ENCODE measurements at regions not wholly inside any gene's neighbourhood (a gene's known extent, or its start where the extent isn't known, plus 50 kb on each side); places are given as distances from the start of the nearest gene placed in this dataset.
A peak's percentile ranks its signal among the peaks of the same experiment; 100 is the strongest.

DNA sequence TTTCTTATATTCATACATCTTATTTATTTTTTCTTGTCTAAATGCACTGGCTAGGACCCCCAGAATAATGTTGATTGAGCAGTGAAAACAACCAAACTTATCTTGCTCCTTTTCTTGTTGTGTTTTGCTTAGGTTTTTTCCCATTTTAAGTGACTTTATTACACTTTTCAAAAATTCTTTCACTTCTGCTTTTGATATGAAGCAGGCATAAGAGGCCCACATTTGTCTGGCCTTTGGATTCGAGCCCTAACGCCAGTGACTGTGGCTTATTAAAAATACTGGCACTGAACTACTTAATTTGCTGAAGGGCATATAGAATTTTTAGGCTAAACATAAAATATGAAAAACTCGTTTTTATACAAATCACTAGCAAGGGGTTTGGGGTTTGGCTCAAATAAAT, 197.0 kb downstream of the ASB9 start:
- H3K4me3 ChIP-seq (ENCODE audit: low read length in 3 of 3), result no peak overlapping the region
- no peaks in the 10 kb centered on the region for H3K27me3 ChIP-seq (ENCODE audit: control insufficient read depth, insufficient read depth, low read length)
- no peaks in the 10 kb centered on the region for H3K9me3 ChIP-seq (ENCODE audit: control insufficient read depth in 2 of 3, insufficient read depth in 1 of 3, low read length in 3 of 3)
- TF ChIP-seq CTCF (IDR thresholded peaks at IDR 0.05; ENCODE audit: borderline replicate concordance, extremely low read depth, insufficient read depth), result no peak
- DNase-seq (no peak), FAIRE-seq (no peak)
- no peaks in the 10 kb centered on the region for H3K4me1 ChIP-seq (ENCODE audit: control insufficient read depth in 2 of 3, insufficient read depth in 2 of 3, low read depth in 1 of 3, low read length in 3 of 3)
- intact Hi-C loops (cut with DNase I), result no loop called here
- H3K27ac ChIP-seq (ENCODE audit: low read depth in 2 of 2, low read length in 2 of 2), result no peak overlapping the region
- H3K9ac ChIP-seq (ENCODE audit: low read length in 3 of 3), result no peak overlapping the region
- no peaks in the 10 kb centered on the region for H3K36me3 ChIP-seq (ENCODE audit: control insufficient read depth in 2 of 3, insufficient read depth in 3 of 3, low read length in 3 of 3)

DNA sequence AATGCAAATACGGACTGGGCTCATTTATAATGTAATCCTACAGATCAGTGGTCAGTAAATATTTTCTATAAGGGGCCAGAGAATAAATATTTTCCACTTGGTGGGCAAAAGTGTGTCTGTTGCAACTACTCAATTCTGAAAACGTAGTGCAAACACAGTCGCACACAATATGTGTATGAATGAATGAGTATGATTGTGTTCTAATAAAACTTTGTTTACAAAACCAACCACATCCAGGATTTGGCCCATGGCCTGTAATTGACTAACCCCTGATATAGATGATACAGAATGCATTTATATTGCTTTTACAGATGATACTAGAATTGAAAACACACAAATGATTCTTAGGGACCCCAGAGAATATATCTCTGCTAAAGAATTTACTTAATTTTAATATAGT, 197.6 kb downstream of the ASB9 start:
- Histone ChIP-seq H3K4me3 (ENCODE audit: low read length in 3 of 3) (no peak overlapping the region), H3K36me3 (ENCODE audit: control insufficient read depth in 2 of 3, insufficient read depth in 3 of 3, low read length in 3 of 3) (no peaks in the 10 kb centered on the region), H3K4me1 (ENCODE audit: control insufficient read depth in 2 of 3, insufficient read depth in 2 of 3, low read depth in 1 of 3, low read length in 3 of 3) (no peaks in the 10 kb centered on the region), H3K9me3 (ENCODE audit: control insufficient read depth in 2 of 3, insufficient read depth in 1 of 3, low read length in 3 of 3) (no peaks in the 10 kb centered on the region), H3K9ac (ENCODE audit: low read length in 3 of 3) (no peak overlapping the region), H3K27me3 (ENCODE audit: control insufficient read depth, insufficient read depth, low read length) (no peaks in the 10 kb centered on the region), H3K27ac (ENCODE audit: low read depth in 2 of 2, low read length in 2 of 2) (no peak overlapping the region)
- DNase-seq (no peak), FAIRE-seq (no peak)
- intact Hi-C loops (cut with DNase I), result no loop called here
- no peak for TF ChIP-seq CTCF (IDR thresholded peaks at IDR 0.05; ENCODE audit: borderline replicate concordance, extremely low read depth, insufficient read depth)

DNA sequence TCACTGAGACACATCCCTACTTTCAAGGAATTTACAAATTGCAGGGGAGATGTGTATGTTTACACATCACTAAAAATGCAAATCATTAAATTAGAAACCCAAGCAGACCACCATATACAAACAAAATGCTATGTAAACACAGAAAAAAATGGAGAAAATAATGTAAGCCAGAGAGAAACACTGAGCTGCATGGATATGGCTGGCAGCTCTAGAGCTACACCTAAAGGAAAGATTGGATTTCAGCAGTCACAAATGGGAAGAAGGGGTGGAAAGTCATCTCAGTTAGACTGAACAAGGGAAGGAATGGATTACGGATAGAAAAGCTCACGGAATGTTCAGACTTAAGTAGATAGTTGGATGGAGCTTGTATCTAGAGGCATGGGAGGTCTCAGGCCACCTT, 186.3 kb downstream of the MOSPD2 start:
- no peak overlapping the region for H3K9ac ChIP-seq (ENCODE audit: low read length in 3 of 3)
- no peak overlapping the region for H3K4me3 ChIP-seq (ENCODE audit: low read length in 3 of 3)
- DNase-seq (peak in 2 of 5 donors; percentile 9 to 14), FAIRE-seq (no peak)
- H3K36me3 ChIP-seq (ENCODE audit: control insufficient read depth in 2 of 3, insufficient read depth in 3 of 3, low read length in 3 of 3), result no peaks in the 10 kb centered on the region
- H3K27ac ChIP-seq (ENCODE audit: low read depth in 2 of 2, low read length in 2 of 2), result no peak overlapping the region
- H3K4me1 ChIP-seq (ENCODE audit: control insufficient read depth in 2 of 3, insufficient read depth in 2 of 3, low read depth in 1 of 3, low read length in 3 of 3), result no peaks in the 10 kb centered on the region
- intact Hi-C loops (cut with DNase I), result no loop called here
- H3K9me3 ChIP-seq (ENCODE audit: control insufficient read depth in 2 of 3, insufficient read depth in 1 of 3, low read length in 3 of 3), result no peaks in the 10 kb centered on the region
- no peaks in the 10 kb centered on the region for H3K27me3 ChIP-seq (ENCODE audit: control insufficient read depth, insufficient read depth, low read length)
- TF ChIP-seq CTCF (IDR thresholded peaks at IDR 0.05; ENCODE audit: borderline replicate concordance, extremely low read depth, insufficient read depth), result no peak

GRCh38 chrX:15056044-15056443, 182.8 kb downstream of the MOSPD2 start:
- no peaks in the 10 kb centered on the region for H3K27me3 ChIP-seq (ENCODE audit: control insufficient read depth, insufficient read depth, low read length)
- FAIRE-seq (no peak), DNase-seq (no peak)
- no peak overlapping the region for H3K27ac ChIP-seq (ENCODE audit: low read depth in 2 of 2, low read length in 2 of 2)
- H3K4me3 ChIP-seq (ENCODE audit: low read length in 3 of 3), result no peak overlapping the region
- H3K9ac ChIP-seq (ENCODE audit: low read length in 3 of 3), result no peak overlapping the region
- H3K4me1 ChIP-seq (ENCODE audit: control insufficient read depth in 2 of 3, insufficient read depth in 2 of 3, low read depth in 1 of 3, low read length in 3 of 3), result no peaks in the 10 kb centered on the region
- no peaks in the 10 kb centered on the region for H3K9me3 ChIP-seq (ENCODE audit: control insufficient read depth in 2 of 3, insufficient read depth in 1 of 3, low read length in 3 of 3)
- no peak for TF ChIP-seq CTCF (IDR thresholded peaks at IDR 0.05; ENCODE audit: borderline replicate concordance, extremely low read depth, insufficient read depth)
- intact Hi-C loops (cut with DNase I), result no loop called here
- no peaks in the 10 kb centered on the region for H3K36me3 ChIP-seq (ENCODE audit: control insufficient read depth in 2 of 3, insufficient read depth in 3 of 3, low read length in 3 of 3)

Data from kidney (tissue), 13 donors.